ENCODE measurements at regions not wholly inside any gene's neighbourhood (a gene's known extent, or its start where the extent isn't known, plus 50 kb on each side); places are given as distances from the start of the nearest gene placed in this dataset.
"Not testable (repeated sequence)": the region's sequence is repeated elsewhere in the genome, so short reads cannot be mapped to it uniquely, and the experiment has no call there.

DNA sequence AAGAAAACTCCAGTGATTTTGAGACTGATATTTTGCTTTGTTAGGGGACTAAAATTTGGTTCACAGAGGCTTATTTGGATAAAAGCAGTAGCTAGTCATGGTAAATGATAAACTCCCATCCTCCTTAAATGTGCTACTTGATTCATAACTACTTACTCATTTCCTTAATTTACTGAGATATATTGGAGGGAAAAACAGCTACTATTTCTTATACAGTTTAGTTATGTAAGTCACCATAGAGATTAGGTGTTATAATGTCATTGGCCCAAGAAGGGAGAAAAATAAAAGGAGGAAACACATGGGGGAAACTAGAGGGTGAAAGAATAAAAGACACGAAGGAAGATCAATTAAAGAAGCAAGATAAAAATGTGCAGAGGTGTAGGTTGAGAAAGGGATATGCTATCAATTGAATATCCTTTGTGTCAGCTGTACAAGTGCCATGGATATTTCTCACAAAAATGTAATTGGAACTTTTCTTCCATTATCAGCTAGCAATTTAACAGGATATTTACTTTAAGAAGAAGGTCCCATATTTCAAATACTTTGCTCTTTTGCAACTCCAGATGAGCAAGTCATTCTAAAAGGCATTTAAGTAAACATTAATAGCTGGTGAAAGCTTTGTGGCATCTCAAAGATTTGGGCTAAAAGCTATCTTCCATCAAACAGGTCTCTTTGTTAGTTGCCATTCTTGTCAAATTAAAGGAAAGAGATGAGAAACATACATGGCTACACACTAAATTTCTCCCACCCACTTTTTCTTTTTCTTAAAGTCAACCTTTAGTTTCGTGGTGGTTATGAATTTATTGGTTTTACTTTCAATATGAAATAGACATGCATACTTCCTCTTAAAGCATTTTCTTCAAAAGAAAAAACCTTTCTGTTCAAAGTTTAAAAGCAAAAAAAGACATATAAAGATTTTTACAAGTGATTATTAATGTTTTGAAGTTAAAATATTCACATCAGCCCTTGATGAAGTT, 439.5 kb downstream of the CCER1 start:
- FAIRE-seq, result no peak

GRCh38 chr12:90514325-90514724, 440.7 kb downstream of the CCER1 start:
- DNase-seq (ENCODE audit: insufficient read length, low spot score) (no peak), FAIRE-seq (no peak)

More for the DNA sequence above, 439.5 kb downstream of the CCER1 start:
- no peak for DNase-seq (ENCODE audit: insufficient read length, low spot score)

- no peak for FAIRE-seq
- no peak for DNase-seq (ENCODE audit: insufficient read length, low spot score)
Measured at GRCh38 chr12:90512518-90512917, 442.5 kb downstream of the CCER1 start.

DNA sequence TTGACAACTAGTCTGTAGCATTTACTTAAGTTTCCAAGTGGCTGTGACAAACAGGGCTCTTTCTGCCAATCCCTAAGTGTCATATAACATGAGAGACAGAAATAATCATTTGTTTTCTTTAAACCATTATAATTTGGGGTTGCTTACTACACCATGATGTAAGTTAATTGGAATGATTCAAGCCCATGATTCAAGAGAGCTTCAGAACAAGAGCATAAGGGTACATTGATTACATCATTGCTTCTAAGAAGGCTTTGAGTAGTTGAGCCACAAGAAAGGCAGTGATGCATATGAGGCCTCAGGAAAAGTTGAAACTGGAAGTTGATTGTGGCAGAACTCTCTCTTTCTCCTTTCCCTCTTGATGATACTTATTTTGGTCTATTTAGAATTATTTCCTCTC, 444.0 kb downstream of the CCER1 start:
- FAIRE-seq (no peak), DNase-seq (ENCODE audit: insufficient read length, low spot score) (no peak)

- DNase-seq (ENCODE audit: insufficient read length, low spot score), result no peak
- FAIRE-seq, result no peak
Measured at GRCh38 chr12:90504806-90505205, 450.2 kb downstream of the CCER1 start.

GRCh38 chr12:90502070-90502469, 452.9 kb downstream of the CCER1 start:
- no peak for FAIRE-seq

DNA sequence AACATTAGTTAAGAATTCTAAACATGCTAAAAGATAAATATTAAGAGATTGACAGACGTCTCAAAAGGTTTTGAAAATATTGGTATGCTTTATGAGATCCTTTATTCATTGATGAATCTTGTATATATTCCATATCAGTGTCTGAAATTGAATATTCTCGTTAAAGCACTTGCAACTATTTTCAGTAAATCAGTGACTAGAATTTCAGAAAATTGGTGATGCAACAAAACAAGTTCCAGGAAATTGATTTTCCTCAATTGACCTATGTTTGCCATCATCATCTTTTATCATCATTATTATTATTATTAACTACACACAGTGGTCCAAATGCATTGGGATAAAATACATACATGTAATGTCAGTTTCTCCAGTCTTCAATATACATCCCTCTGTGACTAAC, 453.6 kb downstream of the CCER1 start:
- FAIRE-seq (no peak), DNase-seq (ENCODE audit: insufficient read length, low spot score) (no peak)

More at GRCh38 chr12:90502070-90502469, 452.9 kb downstream of the CCER1 start:
- no peak for DNase-seq (ENCODE audit: insufficient read length, low spot score)

DNA sequence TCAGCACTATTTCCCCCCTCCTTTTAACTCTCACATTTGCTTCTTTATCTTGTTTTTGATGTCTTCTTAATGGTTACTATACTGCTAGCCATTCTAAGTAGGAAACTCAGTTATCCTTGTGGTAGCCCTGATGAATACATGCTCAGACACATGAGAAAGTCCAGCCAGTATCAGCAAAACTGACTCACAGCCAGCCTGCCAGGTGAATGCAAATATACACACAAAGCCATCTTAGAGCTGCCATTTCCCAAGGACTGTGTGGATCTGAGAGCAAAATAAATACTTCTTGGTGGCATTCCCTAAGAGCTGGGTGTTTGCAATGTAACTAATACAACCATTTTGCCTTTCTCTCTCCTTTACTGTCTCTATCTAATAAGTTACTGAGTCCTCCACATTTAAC, 455.2 kb downstream of the CCER1 start:
- FAIRE-seq, result no peak
- no peak for DNase-seq (ENCODE audit: insufficient read length, low spot score)

DNA sequence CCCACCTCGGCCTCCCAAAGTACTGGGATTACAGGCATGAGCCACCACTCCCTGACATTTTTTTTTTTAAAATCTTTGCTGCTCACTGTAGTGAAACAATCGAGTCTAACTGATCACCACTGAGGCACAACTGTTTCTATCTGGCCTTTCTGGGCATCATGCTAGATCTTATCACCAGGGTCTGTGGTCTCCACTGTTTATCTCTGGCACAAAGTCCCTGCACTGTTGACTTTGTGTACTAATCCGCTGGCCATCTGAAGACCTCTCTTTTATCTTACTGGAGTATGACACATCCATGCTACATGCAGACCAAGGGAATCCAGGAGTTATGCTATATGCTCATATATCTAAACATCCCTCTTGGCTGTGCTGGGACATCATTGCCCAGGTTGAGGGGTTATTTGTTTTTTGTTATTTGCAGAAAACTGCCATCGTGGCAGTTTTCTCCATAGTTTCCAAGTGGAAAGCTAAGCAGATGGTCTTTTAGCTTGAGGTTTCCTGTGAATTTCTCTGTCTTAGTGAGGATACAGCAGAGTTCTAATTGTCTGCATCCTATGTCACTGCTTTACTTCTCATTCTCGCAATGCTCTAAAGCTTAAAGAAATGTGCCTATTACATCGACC, 456.9 kb downstream of the CCER1 start:
- DNase-seq (ENCODE audit: insufficient read length, low spot score) (no peak), FAIRE-seq (no peak)

- FAIRE-seq, result no peak
Measured at GRCh38 chr12:90490355-90490754, 464.6 kb downstream of the CCER1 start.

GRCh38 chr12:90489141-90489540, 465.8 kb downstream of the CCER1 start:
- DNase-seq (ENCODE audit: insufficient read length, low spot score) (no peak), FAIRE-seq (no peak)

More at GRCh38 chr12:90490355-90490754, 464.6 kb downstream of the CCER1 start:
- DNase-seq (ENCODE audit: insufficient read length, low spot score), result no peak

- FAIRE-seq, result no peak
- no peak for DNase-seq (ENCODE audit: insufficient read length, low spot score)
Measured at GRCh38 chr12:90485560-90485959, 469.4 kb downstream of the CCER1 start.

GRCh38 chr12:90484094-90484493, 470.9 kb downstream of the CCER1 start:
- no peak for DNase-seq (ENCODE audit: insufficient read length, low spot score)
- no peak for FAIRE-seq

DNA sequence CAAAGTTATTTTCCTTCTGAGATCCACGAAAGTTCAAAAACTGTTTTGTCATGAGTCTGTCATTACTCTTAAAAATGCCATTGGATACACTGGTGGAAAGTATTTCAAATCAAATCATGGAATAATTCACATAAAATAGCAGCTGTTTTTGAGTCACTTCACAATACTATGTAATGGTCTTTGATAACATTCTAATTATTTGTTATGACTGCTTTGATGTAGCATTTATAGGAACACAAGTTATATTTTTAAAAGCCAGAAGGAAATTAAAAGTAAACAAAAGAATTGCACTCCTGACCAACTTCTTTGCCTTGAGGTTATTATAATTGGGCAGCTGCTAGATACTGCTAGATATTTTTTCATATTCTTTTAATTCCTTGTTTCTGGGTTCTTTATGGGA, 473.2 kb downstream of the CCER1 start:
- DNase-seq (ENCODE audit: insufficient read length, low spot score) (no peak), FAIRE-seq (no peak)

DNA sequence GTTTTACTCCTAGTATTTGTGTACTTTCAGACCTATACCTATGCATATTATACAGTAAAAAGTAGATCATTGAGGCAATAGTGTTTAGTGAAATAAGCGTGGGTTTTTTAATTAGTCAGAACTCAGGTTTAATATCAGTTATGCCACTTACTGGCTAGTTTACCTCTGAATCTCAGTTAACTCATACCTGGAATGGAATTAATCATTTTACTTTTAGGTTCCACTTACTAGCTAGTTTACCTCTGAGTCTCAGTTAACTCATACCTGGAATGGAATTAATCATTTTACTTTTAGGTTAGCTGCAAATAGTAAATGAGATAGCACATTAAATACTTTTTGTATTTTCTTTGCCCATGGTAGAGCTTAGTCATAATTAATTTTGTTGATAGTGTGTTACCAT, 475.7 kb downstream of the CCER1 start:
- no peak for FAIRE-seq
- DNase-seq (ENCODE audit: insufficient read length, low spot score), result no peak

DNA sequence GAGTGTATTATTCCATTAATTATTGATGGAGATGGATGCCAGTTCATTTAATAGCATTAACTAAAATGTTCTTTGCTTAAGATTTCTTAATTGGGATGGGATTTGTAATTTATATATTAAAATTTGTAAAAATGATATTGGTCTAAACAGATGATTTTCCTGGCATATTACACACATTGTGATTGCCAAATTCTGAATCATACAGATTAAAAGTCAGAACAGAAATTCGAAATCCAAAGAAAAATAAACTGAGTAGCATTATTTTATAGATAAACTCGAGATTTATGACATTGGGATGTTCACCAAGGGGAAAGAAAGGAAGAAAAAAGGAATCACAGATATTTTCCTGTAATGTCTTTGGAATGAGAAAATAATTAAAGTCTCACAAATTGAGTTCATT, 481.1 kb downstream of the CCER1 start:
- no peak for DNase-seq (ENCODE audit: insufficient read length, low spot score)
- FAIRE-seq, result no peak

- FAIRE-seq (no peak), DNase-seq (ENCODE audit: insufficient read length, low spot score) (no peak)
Measured at GRCh38 chr12:90460681-90461080, 494.3 kb downstream of the CCER1 start.

- FAIRE-seq (no peak), DNase-seq (ENCODE audit: insufficient read length, low spot score) (no peak)
Measured at GRCh38 chr12:90456248-90456647, 498.7 kb downstream of the CCER1 start.

DNA sequence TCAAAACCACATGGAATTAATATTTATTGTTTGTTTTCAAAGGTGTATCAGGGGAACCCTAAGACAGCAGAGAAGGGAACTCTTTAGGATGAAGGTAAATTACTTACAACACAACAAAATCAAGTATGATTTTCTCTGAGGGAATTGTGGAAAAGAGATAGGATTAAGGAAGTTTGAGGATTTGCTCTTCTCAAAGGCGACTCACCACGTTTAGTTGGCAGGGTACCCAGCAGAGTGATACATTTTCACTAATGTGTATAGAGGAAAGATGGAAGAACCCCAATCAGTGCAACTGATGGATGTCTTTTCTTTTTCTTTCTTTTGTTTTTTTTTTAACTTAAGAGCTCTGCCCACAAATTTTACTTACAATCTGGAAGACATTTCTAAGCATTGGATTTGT, 499.2 kb downstream of the CCER1 start:
- DNase-seq (ENCODE audit: insufficient read length, low spot score) (no peak), FAIRE-seq (no peak)

DNA sequence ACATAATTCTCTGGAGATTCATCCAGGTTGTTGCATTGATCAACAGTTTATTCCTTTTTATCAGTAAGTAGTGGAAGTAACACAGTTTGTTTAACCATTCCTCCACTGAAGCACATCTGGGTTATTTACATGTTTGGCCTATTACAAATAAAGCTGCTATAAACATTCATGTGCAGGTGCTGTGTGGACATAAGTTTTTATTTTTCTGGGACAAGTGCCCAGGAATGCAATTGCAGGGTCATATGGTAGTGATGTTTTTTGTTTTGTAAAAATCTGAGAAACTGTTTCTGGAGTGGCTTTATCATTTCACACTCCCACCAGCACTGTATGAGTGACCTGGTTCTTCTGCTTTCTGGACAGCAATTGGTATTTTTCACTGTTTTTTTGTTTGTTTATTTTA, 505.4 kb downstream of the CCER1 start:
- FAIRE-seq (no peak), DNase-seq (ENCODE audit: insufficient read length, low spot score) (no peak)

DNA sequence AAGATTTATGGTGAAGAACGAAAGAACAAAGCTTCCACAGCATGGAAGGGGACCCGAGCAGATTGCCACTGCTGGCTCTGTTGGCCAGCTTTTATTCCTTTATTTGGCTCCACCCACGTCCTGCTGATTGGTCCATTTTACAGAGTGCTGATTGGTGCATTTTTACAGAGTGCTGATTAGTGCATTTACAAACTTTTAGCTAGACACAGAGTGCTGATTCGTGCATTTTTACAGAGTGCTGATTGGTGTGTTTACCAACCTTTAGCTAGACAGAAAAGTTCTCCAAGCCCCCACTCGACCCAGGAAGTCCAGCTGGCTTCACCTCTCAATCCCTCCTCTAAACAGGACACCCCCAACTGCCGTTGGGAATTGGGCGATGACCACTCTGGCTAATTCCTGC, 511.5 kb downstream of the CCER1 start:
- FAIRE-seq; DNase-seq (ENCODE audit: insufficient read length, low spot score): not testable (repeated sequence)

- DNase-seq (ENCODE audit: insufficient read length, low spot score) (no peak), FAIRE-seq (no peak)
Measured at GRCh38 chr12:90441431-90441830, 513.5 kb downstream of the CCER1 start.
